SK-N-SH treated with all-trans-retinoic acid at 6 μM for 48 hours (cell line): ENCODE measurements at regions not wholly inside any gene's neighbourhood (a gene's known extent, or its start where the extent isn't known, plus 50 kb on each side); places are given as distances from the start of the nearest gene placed in this dataset.

Source experiments
- ATAC-seq: fragments of 200-7000 bp; cut with Tn5 transposase; 3 replicates; pipeline ENCODE4 v1.9.1; 2020; ENCODE audit warnings: mild to moderate bottlenecking, moderate library complexity
- ARNTL ChIP-seq: fragments of 450-650 bp; formaldehyde crosslinking; IDR thresholded peaks from 2 replicates; pipeline ENCODE4 v1.5.0; 2020; ENCODE audit warnings: low read depth, mild to moderate bottlenecking, moderate library complexity, borderline replicate concordance
- BACH2 ChIP-seq: fragments of 250-450 bp; sonication (Bioruptor Pico); IDR thresholded peaks from 2 replicates; pipeline ENCODE4 v1.9.0; 2021; ENCODE audit warnings: mild to moderate bottlenecking, borderline replicate concordance
- CSDC2 ChIP-seq: fragments of 250-450 bp; sonication (Bioruptor Pico); IDR thresholded peaks from 2 replicates; pipeline ENCODE4 v1.5.0; 2020; ENCODE audit warnings: mild to moderate bottlenecking, moderate library complexity
- ESRRG ChIP-seq: fragments of 250-450 bp; sonication (Bioruptor Pico); IDR thresholded peaks from 2 replicates; pipeline ENCODE4 v1.6.1; 2021; ENCODE audit warnings: mild to moderate bottlenecking
- GLIS3 ChIP-seq: fragments of 250-450 bp; sonication (Bioruptor Pico); IDR thresholded peaks from 2 replicates; pipeline ENCODE4 v1.5.0; 2020; ENCODE audit warnings: mild to moderate bottlenecking, moderate library complexity
- ISL1 ChIP-seq: fragments of 250-450 bp; sonication (Bioruptor Pico); IDR thresholded peaks from 2 replicates; pipeline ENCODE4 v2.1.2; 2022; ENCODE audit warnings: mild to moderate bottlenecking, moderate library complexity
- OSR1 ChIP-seq: fragments of 250-450 bp; sonication (Bioruptor Pico); IDR thresholded peaks from 2 replicates; pipeline ENCODE4 v1.8.0; 2022; ENCODE audit warnings: moderate library complexity, mild to moderate bottlenecking, inconsistent platforms
- PPARA ChIP-seq: fragments of 250-450 bp; sonication (Bioruptor Pico); IDR thresholded peaks from 2 replicates; pipeline ENCODE4 v1.5.0; 2020; ENCODE audit warnings: mild to moderate bottlenecking, borderline replicate concordance
- RARB ChIP-seq: fragments of 250-450 bp; sonication (Bioruptor Pico); IDR thresholded peaks from 2 replicates; pipeline ENCODE4 v1.8.0; 2021; ENCODE audit warnings: mild to moderate bottlenecking, moderate library complexity
- SNAI2 ChIP-seq: fragments of 250-450 bp; sonication (Bioruptor Pico); IDR thresholded peaks from 2 replicates; pipeline ENCODE4 v1.5.0; 2020; ENCODE audit warnings: mild to moderate bottlenecking, moderate library complexity
- TCF4 ChIP-seq: fragments of 250-450 bp; sonication (Bioruptor Pico); IDR thresholded peaks from 2 replicates; pipeline ENCODE4 v1.8.0; 2021; ENCODE audit warnings: mild to moderate bottlenecking, moderate library complexity, borderline replicate concordance
- ZC3H10 ChIP-seq: fragments of 250-450 bp; sonication (Bioruptor Pico); IDR thresholded peaks from 2 replicates; pipeline ENCODE4 v1.5.1; 2021; ENCODE audit warnings: mild to moderate bottlenecking, moderate library complexity
- ZFP3 ChIP-seq: fragments of 250-450 bp; sonication (Bioruptor Pico); IDR thresholded peaks from 2 replicates; pipeline ENCODE4 v1.5.0; 2020; ENCODE audit warnings: mild to moderate bottlenecking, moderate library complexity
- ZFP30 ChIP-seq: fragments of 450-650 bp; formaldehyde crosslinking; IDR thresholded peaks from 2 replicates; pipeline ENCODE4 v1.5.0; 2022; ENCODE audit warnings: mild to moderate bottlenecking, moderate library complexity
- ZNF565 ChIP-seq: fragments of 450-650 bp; formaldehyde crosslinking; conservative IDR thresholded peaks from 2 replicates; pipeline ENCODE4 v1.5.0; 2020; ENCODE audit warnings: low read depth, mild to moderate bottlenecking, moderate library complexity
- ZNF70 ChIP-seq: fragments of 450-650 bp; formaldehyde crosslinking; IDR thresholded peaks from 2 replicates; pipeline ENCODE4 v1.5.0; 2020; ENCODE audit warnings: mild to moderate bottlenecking, moderate library complexity
- TF ChIP-seq, protein P1 (sequence below): fragments of 250-450 bp; sonication (Bioruptor Pico); IDR thresholded peaks from 2 replicates; pipeline ENCODE4 v1.8.0; 2020; ENCODE audit warnings: mild to moderate bottlenecking, moderate library complexity, borderline replicate concordance
- TF ChIP-seq, protein P2 (sequence below): fragments of 250-450 bp; sonication (Bioruptor Pico); IDR thresholded peaks from 2 replicates; pipeline ENCODE4 v1.5.1; 2021; ENCODE audit warnings: mild to moderate bottlenecking, moderate library complexity
- TF ChIP-seq, protein P3 (sequence below): fragments of 250-450 bp; sonication (Bioruptor Pico); IDR thresholded peaks from 2 replicates; pipeline ENCODE4 v1.5.0; 2020; ENCODE audit warnings: mild to moderate bottlenecking, moderate library complexity
- TF ChIP-seq, protein P4 (sequence below): fragments of 250-450 bp; sonication (Bioruptor Pico); IDR thresholded peaks from 2 replicates; pipeline ENCODE4 v1.8.0; 2021; ENCODE audit warnings: low read depth, mild to moderate bottlenecking, moderate library complexity, borderline replicate concordance
- TF ChIP-seq, protein P5 (sequence below): fragments of 250-450 bp; sonication (Bioruptor Pico); IDR thresholded peaks from 2 replicates; pipeline ENCODE4 v1.5.1; 2020; ENCODE audit warnings: low read depth, mild to moderate bottlenecking, moderate library complexity

DNA sequence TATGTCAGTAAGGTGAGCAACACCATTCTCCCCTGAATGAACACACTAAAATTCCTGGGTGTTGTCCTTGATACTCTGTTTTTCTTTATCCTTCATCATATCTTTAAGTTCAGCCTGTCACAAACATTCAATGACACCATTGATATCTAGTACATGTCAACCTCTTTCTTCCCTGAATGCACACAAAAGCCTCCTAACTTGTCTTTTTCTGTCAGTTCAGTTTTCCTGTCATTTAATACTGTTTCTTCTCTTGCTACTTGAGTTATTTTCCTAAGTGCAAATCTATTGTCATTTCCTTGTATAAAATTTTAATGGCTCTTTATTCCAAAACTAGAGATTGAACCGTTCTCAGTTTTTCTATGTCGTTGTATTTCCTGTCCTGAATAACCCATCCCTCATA is 1107.6 kb upstream of the SLC39A10 start:
- no peak for TF ChIP-seq ZNF565 (CRISPR knock-in tag)
- ATAC-seq: no peak

DNA sequence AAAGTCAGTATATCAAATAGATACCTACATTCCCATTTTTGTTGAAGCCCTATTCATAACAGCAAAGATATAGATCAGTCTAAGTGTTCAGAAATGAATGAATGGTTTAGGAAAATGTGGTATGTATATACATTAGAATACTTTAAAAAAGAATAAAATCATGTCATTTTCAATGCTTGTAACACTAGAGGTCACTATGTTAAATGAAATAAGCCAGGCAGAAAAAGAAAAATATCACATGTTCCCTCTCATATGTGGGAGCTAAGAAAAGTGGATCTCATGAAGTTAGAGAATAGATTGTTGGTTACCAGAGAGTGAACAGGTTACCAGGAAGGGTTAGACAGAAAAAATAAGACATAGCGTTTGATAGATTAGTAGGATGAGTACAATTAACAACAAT is 1111.0 kb upstream of the SLC39A10 start:
- 0 out of 3 replicates have a peak, but pooled peaks have one; percentile 36 for ATAC-seq
- TF ChIP-seq SNAI2: no peak
- no peak for TF ChIP-seq ARNTL
- TF ChIP-seq ISL1 (CRISPR knock-in tag): no peak
- TF ChIP-seq, protein P1, sequence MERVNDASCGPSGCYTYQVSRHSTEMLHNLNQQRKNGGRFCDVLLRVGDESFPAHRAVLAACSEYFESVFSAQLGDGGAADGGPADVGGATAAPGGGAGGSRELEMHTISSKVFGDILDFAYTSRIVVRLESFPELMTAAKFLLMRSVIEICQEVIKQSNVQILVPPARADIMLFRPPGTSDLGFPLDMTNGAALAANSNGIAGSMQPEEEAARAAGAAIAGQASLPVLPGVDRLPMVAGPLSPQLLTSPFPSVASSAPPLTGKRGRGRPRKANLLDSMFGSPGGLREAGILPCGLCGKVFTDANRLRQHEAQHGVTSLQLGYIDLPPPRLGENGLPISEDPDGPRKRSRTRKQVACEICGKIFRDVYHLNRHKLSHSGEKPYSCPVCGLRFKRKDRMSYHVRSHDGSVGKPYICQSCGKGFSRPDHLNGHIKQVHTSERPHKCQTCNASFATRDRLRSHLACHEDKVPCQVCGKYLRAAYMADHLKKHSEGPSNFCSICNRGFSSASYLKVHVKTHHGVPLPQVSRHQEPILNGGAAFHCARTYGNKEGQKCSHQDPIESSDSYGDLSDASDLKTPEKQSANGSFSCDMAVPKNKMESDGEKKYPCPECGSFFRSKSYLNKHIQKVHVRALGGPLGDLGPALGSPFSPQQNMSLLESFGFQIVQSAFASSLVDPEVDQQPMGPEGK (CRISPR knock-in tag): no peak
- no peak for TF ChIP-seq ESRRG (CRISPR knock-in tag)
- TF ChIP-seq ZNF565 (CRISPR knock-in tag): no peak
- no peak for TF ChIP-seq ZC3H10 (CRISPR knock-in tag)
- TF ChIP-seq ZFP30: no peak
- TF ChIP-seq, protein P2, sequence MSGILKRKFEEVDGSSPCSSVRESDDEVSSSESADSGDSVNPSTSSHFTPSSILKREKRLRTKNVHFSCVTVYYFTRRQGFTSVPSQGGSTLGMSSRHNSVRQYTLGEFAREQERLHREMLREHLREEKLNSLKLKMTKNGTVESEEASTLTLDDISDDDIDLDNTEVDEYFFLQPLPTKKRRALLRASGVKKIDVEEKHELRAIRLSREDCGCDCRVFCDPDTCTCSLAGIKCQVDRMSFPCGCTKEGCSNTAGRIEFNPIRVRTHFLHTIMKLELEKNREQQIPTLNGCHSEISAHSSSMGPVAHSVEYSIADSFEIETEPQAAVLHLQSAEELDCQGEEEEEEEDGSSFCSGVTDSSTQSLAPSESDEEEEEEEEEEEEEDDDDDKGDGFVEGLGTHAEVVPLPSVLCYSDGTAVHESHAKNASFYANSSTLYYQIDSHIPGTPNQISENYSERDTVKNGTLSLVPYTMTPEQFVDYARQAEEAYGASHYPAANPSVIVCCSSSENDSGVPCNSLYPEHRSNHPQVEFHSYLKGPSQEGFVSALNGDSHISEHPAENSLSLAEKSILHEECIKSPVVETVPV: no peak
- TF ChIP-seq, all 23 proteins: peak for 0

DNA sequence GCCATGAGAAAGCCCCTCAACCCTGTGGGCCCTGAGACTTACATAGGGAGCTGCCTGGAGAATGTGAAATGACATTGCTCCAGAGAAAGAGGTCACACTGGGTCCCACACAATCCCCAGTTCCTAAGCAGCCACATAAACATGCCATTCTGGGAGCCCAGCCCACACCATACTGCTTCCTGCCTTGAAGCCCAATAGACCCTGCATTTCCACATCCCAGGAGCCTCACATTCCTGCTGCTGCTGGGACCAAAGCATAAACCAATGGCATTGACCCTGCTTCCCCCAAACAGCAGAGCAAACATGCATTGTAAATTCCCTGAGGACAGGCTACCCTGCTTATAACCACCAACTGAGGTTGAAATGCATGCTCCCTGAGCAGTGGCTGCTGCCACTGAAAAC is 1117.6 kb upstream of the SLC39A10 start:
- TF ChIP-seq PPARA (CRISPR knock-in tag) (no peak), GLIS3 (CRISPR knock-in tag) (no peak), ZNF70 (CRISPR knock-in tag) (no peak), ARNTL (no peak), ZFP3 (CRISPR knock-in tag) (no peak), ESRRG (CRISPR knock-in tag) (no peak), CSDC2 (no peak), ZC3H10 (CRISPR knock-in tag) (no peak), ZNF565 (CRISPR knock-in tag) (no peak), OSR1 (CRISPR knock-in tag) (no peak)
- TF ChIP-seq, protein P1 (CRISPR knock-in tag): no peak
- TF ChIP-seq, protein P3, sequence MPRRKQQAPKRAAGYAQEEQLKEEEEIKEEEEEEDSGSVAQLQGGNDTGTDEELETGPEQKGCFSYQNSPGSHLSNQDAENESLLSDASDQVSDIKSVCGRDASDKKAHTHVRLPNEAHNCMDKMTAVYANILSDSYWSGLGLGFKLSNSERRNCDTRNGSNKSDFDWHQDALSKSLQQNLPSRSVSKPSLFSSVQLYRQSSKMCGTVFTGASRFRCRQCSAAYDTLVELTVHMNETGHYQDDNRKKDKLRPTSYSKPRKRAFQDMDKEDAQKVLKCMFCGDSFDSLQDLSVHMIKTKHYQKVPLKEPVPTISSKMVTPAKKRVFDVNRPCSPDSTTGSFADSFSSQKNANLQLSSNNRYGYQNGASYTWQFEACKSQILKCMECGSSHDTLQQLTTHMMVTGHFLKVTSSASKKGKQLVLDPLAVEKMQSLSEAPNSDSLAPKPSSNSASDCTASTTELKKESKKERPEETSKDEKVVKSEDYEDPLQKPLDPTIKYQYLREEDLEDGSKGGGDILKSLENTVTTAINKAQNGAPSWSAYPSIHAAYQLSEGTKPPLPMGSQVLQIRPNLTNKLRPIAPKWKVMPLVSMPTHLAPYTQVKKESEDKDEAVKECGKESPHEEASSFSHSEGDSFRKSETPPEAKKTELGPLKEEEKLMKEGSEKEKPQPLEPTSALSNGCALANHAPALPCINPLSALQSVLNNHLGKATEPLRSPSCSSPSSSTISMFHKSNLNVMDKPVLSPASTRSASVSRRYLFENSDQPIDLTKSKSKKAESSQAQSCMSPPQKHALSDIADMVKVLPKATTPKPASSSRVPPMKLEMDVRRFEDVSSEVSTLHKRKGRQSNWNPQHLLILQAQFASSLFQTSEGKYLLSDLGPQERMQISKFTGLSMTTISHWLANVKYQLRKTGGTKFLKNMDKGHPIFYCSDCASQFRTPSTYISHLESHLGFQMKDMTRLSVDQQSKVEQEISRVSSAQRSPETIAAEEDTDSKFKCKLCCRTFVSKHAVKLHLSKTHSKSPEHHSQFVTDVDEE (CRISPR knock-in tag): no peak
- TF ChIP-seq, protein P4, sequence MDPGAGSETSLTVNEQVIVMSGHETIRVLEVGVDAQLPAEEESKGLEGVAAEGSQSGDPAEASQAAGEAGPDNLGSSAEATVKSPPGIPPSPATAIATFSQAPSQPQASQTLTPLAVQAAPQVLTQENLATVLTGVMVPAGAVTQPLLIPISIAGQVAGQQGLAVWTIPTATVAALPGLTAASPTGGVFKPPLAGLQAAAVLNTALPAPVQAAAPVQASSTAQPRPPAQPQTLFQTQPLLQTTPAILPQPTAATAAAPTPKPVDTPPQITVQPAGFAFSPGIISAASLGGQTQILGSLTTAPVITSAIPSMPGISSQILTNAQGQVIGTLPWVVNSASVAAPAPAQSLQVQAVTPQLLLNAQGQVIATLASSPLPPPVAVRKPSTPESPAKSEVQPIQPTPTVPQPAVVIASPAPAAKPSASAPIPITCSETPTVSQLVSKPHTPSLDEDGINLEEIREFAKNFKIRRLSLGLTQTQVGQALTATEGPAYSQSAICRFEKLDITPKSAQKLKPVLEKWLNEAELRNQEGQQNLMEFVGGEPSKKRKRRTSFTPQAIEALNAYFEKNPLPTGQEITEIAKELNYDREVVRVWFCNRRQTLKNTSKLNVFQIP: no peak

DNA sequence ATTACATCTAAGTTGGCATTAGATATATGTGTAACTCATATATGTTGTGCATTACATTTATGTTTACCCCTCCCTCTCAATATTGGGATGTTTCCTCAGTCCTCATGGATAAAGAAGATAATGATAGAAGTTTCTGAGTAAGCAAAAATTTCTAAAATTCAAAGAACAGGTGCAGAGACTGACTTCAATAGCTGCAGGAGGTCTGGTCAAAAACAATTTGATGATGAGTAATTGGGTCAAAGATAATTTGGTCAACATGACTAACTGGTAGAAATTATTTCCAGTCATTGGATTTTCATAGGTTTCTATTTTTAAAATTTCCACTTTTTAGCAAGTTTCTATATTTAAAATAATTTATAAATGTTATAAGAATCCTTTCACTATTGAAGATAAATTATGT is 1130.9 kb upstream of the SLC39A10 start:
- ATAC-seq: no peak
- TF ChIP-seq, protein P2: no peak
- TF ChIP-seq, protein P5, sequence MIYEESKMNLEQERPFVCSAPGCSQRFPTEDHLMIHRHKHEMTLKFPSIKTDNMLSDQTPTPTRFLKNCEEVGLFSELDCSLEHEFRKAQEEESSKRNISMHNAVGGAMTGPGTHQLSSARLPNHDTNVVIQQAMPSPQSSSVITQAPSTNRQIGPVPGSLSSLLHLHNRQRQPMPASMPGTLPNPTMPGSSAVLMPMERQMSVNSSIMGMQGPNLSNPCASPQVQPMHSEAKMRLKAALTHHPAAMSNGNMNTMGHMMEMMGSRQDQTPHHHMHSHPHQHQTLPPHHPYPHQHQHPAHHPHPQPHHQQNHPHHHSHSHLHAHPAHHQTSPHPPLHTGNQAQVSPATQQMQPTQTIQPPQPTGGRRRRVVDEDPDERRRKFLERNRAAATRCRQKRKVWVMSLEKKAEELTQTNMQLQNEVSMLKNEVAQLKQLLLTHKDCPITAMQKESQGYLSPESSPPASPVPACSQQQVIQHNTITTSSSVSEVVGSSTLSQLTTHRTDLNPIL (CRISPR knock-in tag): no peak
- no peak for TF ChIP-seq RARB (CRISPR knock-in tag)
- no peak for TF ChIP-seq ZNF565 (CRISPR knock-in tag)
- TF ChIP-seq ZNF70 (CRISPR knock-in tag): no peak
- TF ChIP-seq ZC3H10 (CRISPR knock-in tag): no peak
- TF ChIP-seq PPARA (CRISPR knock-in tag): no peak
- TF ChIP-seq BACH2 (CRISPR knock-in tag): no peak
- no peak for TF ChIP-seq TCF4 (CRISPR knock-in tag)
- TF ChIP-seq GLIS3 (CRISPR knock-in tag): no peak

More for the DNA sequence above, 1117.6 kb upstream of the SLC39A10 start:
- ATAC-seq: no peak
